ENCODE measurements at regions not wholly inside any gene's neighbourhood (a gene's known extent, or its start where the extent isn't known, plus 50 kb on each side); places are given as distances from the start of the nearest gene placed in this dataset.
"Not testable (repeated sequence)": the region's sequence is repeated elsewhere in the genome, so short reads cannot be mapped to it uniquely, and the experiment has no call there.

DNA sequence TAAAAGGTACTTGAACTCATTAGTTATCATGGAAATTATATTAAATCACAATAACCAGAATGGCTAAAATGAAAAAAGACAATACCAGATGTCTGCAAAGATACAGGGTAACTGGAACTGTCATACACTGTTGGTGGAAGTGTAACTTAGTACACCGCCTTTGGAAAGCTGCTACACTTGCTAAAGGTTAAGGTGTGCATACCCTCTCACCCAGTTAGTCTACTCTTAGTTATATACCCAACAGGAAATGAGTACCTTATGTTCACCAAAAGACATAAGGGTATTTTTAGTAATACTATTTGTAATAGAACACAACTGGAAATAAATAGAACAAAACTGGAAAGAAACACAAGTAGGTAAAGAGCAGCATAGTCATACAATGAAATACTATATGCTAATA lies 155.8 kb upstream of the THUMPD2 start:
- no peak overlapping the region for H3K4me3 Mint-ChIP-seq
- no peaks in the 10 kb centered on the region for H3K4me1 Mint-ChIP-seq
- ATAC-seq (no peak), DNase-seq (no peak)
- peaks cover 30% of the 10 kb centered on the region for H3K27me3 Mint-ChIP-seq
- no peak overlapping the region for H3K27ac Mint-ChIP-seq
- no peaks in the 10 kb centered on the region for H3K9me3 ChIP-seq (ENCODE audit: control insufficient read depth, low read length, poor library complexity, severe bottlenecking)
- H3K36me3 Mint-ChIP-seq (ENCODE audit: low read depth) = no peaks in the 10 kb centered on the region

DNA sequence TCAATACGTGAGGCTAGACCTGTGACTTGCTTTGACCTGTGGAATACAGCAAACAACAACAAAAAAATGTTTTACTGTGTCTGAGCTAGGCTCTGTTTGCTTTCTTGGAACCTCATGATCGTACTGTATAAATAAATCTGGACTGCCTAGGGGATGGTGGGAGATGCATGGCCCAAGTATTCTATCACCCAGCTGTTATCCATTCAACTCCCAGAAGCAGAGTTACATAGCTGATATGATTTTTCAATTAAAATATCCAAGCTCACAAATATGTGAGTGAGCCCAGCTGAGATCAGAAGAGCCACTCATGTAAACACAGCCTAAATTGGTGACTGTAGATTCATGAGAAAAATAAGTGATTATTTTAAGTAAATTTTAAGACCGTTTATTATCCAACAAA lies 154.1 kb upstream of the THUMPD2 start:
- Mint-ChIP-seq H3K36me3 (ENCODE audit: low read depth) (no peaks in the 10 kb centered on the region), H3K4me1 (no peaks in the 10 kb centered on the region), H3K27ac (no peak overlapping the region), H3K27me3 (peaks cover 40% of the 10 kb centered on the region), H3K4me3 (no peak overlapping the region)
- ATAC-seq = no peak
- DNase-seq = no peak
- H3K9me3 ChIP-seq (ENCODE audit: control insufficient read depth, low read length, poor library complexity, severe bottlenecking) = no peaks in the 10 kb centered on the region

DNA sequence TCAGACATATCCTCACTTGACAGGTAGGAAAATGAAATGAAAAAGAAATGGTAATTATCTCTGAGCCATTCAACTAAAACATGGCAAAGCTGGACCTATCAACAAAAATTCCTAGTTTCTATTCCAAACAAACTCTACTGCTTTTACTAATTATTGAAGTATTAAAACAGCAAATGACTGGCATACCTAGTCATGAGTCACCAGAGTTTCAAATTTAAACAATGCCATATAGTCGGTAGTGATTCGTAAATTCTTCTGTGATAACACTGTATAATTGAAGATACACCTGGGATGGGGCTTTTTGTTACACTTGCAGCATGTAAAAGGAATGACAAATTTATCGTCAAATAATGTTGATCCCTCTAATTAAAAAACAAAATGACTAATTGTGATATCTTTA lies 153.1 kb upstream of the THUMPD2 start:
- Mint-ChIP-seq H3K27ac (no peak overlapping the region), H3K36me3 (ENCODE audit: low read depth) (no peaks in the 10 kb centered on the region)
- no peaks in the 10 kb centered on the region for H3K9me3 ChIP-seq (ENCODE audit: control insufficient read depth, low read length, poor library complexity, severe bottlenecking)

DNA sequence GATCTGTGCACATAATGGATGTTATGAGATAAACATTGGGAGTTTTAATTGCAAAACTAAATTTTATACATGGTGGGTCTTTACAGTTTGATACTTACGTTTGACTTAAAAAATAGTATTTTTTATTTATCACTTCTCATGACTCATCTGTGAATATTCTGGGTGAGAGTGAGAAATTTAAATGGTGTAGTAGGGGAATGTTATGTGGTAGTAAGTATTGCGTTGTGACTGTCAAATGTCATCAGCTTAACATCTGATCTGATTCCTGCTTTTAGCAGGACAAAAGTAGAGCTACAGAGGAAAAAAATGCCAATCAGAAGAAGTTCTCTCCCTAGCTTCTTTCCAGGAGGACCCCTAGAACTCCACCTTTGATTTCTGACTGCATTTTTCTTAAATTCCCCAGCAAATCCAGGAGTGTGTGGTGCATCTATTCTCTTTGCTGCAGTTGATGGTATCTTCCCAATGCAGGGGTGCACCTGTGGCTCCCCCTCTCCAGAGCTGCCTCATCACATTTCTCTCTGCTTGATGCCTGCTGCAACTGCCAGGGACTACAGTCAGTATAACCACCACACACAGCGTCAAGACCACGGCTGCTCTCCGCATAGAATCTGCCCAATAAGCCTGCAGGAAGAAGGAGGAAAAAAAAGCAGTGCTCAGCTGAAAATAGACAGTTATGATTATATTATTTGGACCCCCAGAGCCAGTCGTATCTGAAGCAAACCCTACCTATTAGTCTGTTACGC lies 151.3 kb upstream of the THUMPD2 start:
- Mint-ChIP-seq H3K36me3 (ENCODE audit: low read depth) (no peaks in the 10 kb centered on the region), H3K27ac (no peak overlapping the region), H3K4me3 (no peak overlapping the region), H3K27me3 (peaks cover 64% of the 10 kb centered on the region), H3K4me1 (no peaks in the 10 kb centered on the region)
- no peak for ATAC-seq
- no peak for DNase-seq
- no peaks in the 10 kb centered on the region for H3K9me3 ChIP-seq (ENCODE audit: control insufficient read depth, low read length, poor library complexity, severe bottlenecking)

More for the DNA sequence above, 153.1 kb upstream of the THUMPD2 start:
- ATAC-seq (no peak), DNase-seq (no peak)
- no peaks in the 10 kb centered on the region for H3K4me1 Mint-ChIP-seq
- H3K4me3 Mint-ChIP-seq = no peak overlapping the region
- peaks cover 47% of the 10 kb centered on the region for H3K27me3 Mint-ChIP-seq

DNA sequence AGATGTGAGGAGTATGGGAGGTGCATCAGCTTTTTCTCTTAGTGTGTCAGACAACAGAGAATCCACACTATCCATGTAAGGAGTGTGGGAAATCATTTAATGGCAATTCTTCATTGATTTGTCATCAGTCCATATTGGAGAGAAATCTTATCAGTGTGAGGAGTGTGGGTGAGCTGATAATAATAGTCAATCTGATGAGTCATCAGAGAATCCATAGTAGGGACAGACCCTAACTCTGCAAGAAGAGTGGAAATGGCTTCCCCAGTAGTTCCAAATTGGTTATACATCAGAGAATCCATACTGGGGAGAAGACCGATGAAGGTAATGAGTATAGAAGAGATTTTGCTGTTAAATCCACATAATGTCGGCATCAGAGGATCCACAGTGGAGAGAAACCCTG lies 150.5 kb upstream of the THUMPD2 start:
- Mint-ChIP-seq H3K27ac (no peak overlapping the region), H3K4me3 (no peak overlapping the region), H3K27me3 (peaks cover 64% of the 10 kb centered on the region), H3K36me3 (ENCODE audit: low read depth) (no peaks in the 10 kb centered on the region), H3K4me1 (no peaks in the 10 kb centered on the region)
- ATAC-seq (no peak), DNase-seq (no peak)
- no peaks in the 10 kb centered on the region for H3K9me3 ChIP-seq (ENCODE audit: control insufficient read depth, low read length, poor library complexity, severe bottlenecking)

DNA sequence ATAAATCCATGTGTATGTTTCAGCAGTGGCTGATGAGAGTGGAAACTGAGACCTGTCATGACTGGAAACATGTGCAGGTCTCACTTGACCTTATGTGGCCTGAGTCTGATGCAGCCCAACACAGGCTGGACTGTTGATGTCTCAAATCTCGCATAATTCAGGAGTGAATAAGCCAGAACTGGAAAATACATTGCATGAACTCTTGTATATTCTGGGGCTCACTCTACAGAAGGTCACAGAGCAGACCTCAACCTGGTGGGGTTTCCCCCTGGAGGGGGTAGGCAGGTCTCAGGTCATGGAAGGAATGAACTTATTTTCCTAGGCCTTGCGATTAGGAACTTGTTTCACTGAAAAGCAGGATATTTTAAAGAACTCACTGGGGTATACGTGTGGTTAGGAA lies 146.3 kb upstream of the THUMPD2 start:
- Mint-ChIP-seq H3K27ac (no peak overlapping the region), H3K4me1 (no peaks in the 10 kb centered on the region), H3K36me3 (ENCODE audit: low read depth) (peaks cover 2% of the 10 kb centered on the region), H3K4me3 (no peak overlapping the region), H3K27me3 (peaks cover 70% of the 10 kb centered on the region)
- ATAC-seq (no peak), DNase-seq (no peak)
- no peaks in the 10 kb centered on the region for H3K9me3 ChIP-seq (ENCODE audit: control insufficient read depth, low read length, poor library complexity, severe bottlenecking)

DNA sequence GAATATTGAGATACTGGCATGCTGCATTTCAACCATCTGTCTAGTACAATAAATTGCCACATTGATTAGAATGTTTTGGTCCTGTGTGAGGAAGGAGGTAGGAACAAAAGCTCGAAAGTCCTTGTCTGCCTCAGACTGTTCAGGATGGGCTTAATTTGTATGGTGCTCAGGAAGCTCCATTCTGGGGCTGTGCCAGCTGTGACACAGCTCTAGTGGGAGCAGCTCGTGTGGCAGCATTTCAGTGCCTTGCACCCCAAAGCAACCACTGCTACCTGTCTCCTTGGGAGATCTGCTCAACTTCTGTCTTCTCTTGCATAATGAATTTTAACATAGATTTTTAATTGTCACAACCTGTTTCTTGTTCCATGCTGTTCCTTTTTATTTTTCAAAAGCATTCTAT lies 144.4 kb upstream of the THUMPD2 start:
- Mint-ChIP-seq H3K36me3 (ENCODE audit: low read depth) (peaks cover 2% of the 10 kb centered on the region), H3K4me1 (no peaks in the 10 kb centered on the region), H3K4me3 (no peak overlapping the region), H3K27me3 (peaks cover 69% of the 10 kb centered on the region), H3K27ac (no peak overlapping the region)
- DNase-seq (no peak), ATAC-seq (no peak)
- no peaks in the 10 kb centered on the region for H3K9me3 ChIP-seq (ENCODE audit: control insufficient read depth, low read length, poor library complexity, severe bottlenecking)

DNA sequence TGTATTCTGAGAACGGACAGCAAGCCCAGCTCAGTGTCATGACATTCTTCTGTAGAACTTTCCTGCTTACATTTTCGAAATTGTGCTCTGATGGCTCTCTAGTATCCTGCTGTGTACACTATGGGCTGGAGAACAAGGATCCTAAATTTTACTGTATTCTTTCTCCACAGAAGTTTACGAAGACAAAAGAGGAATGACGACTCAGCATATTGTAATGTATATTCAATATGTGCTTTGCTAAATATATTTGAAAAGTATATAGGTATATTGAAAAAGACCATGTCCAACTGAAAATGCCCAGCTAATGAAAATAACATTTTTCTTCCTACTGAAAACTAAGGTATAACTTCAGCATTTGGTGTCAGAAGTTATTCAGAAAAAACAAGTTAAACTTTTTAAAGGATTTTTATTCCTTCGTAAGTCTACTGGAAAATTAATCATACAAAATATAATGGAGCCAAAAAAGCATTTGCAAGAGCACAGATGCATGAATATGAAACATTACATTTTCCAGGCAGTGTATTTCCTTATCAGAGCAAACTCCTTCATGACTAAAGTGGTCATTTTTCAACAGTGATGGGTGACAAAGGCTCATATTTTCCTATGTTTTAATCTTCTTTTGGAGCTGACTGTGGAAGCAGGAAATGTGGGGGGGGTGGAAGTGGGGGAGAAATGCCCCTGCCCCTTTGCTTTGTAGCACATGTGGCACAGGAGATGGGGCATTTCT lies 143.8 kb upstream of the THUMPD2 start:
- Mint-ChIP-seq H3K4me1 (no peaks in the 10 kb centered on the region), H3K27me3 (peaks cover 70% of the 10 kb centered on the region), H3K4me3 (no peak overlapping the region), H3K36me3 (ENCODE audit: low read depth) (peaks cover 2% of the 10 kb centered on the region), H3K27ac (no peak overlapping the region)
- ATAC-seq (no peak), DNase-seq (no peak)
- no peaks in the 10 kb centered on the region for H3K9me3 ChIP-seq (ENCODE audit: control insufficient read depth, low read length, poor library complexity, severe bottlenecking)

DNA sequence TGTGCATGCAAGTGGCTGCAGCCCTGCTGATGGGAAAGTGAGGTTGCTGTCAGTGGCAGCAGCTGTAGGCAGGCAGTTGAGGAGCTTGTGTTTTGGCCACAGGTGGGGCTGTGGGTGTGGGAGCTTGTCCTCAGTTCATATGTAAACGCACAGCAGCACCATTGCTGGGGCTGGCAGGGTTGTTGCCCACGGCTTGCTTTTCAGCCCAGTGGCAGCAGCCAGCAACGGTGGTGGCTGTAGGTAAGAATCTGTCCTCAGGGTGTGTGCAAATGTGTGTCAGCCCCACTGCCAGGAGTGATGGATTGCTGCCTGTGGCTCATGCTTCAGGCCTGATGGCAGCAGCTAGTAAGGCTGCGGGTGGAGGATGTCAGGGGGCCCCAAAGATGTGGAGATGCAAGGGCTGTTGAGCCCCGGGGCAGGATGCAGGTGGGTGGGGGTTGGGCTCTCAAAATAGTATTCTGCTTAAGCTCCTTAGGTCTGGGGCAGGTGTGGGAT lies 141.3 kb upstream of the THUMPD2 start:
- H3K27me3 Mint-ChIP-seq = peaks cover 62% of the 10 kb centered on the region
- DNase-seq = no peak
- H3K9me3 ChIP-seq (ENCODE audit: control insufficient read depth, low read length, poor library complexity, severe bottlenecking) = no peaks in the 10 kb centered on the region
- no peak overlapping the region for H3K27ac Mint-ChIP-seq
- H3K36me3 Mint-ChIP-seq (ENCODE audit: low read depth) = peaks cover 2% of the 10 kb centered on the region
- H3K4me1 Mint-ChIP-seq = no peaks in the 10 kb centered on the region
- no peak for ATAC-seq
- no peak overlapping the region for H3K4me3 Mint-ChIP-seq

DNA sequence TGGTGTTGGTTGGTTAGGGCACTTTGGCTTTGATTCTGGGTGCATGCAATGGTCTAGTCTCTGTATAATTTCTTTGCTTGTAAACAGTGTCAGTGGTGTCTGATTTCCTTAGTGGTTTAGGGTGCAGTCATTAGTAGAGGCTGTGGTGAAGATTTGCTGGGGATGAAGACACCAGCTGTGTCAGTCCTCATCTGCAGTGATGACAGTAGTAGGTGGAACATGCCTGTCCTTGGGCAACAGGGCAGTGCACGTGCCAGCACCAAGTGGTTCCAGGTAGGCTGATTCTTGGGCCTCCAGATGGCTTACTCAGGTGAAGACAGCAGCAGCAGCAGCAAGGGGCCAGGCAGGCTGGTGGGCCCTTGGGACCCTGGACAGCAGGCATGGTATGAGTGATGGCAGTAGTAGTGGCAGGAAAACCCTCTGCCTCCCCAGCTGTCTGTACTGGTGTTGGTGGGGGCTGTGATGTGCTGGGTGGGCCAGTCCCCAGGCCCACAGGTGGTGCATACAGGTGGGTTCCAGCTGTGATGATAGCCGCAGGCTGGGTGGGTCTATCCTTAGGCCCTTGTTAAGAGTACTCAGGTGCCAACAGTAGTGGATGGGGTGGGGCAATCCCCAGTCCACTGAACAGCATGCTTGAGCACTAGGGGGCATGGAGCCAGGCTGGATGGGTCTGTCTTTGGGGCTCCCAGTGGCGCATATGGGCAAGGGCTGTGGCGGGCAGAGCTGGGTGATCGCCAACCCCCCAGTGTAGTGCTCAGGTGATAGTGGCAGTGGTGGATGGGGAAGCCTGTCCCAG lies 140.7 kb upstream of the THUMPD2 start:
- ATAC-seq (no peak), DNase-seq (no peak)
- Mint-ChIP-seq H3K36me3 (ENCODE audit: low read depth) (peaks cover 2% of the 10 kb centered on the region), H3K27me3 (peaks cover 62% of the 10 kb centered on the region), H3K27ac (no peak overlapping the region), H3K4me1 (no peaks in the 10 kb centered on the region), H3K4me3 (no peak overlapping the region)
- H3K9me3 ChIP-seq (ENCODE audit: control insufficient read depth, low read length, poor library complexity, severe bottlenecking) = no peaks in the 10 kb centered on the region

DNA sequence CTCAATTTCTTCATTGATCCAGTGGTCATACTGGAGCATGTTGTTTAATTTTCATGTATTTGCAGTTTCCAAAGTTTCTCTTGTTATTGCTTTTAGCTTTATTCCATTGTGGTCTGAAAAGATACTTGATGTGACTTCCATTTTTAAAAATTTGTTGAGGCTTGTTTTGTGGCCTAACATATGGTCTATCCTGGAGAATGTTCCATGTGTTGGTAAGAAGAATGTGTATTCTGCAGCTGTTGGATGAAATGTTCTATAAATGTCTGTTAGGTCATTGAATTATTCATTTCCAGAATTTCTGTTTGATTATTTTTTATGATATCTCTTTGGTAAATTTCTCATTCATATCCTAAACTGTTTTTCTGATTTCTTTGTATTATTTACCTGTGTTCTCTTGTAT lies 139.8 kb upstream of the THUMPD2 start:
- peaks cover 59% of the 10 kb centered on the region for H3K27me3 Mint-ChIP-seq
- no peak overlapping the region for H3K4me3 Mint-ChIP-seq
- H3K27ac Mint-ChIP-seq = no peak overlapping the region
- H3K9me3 ChIP-seq (ENCODE audit: control insufficient read depth, low read length, poor library complexity, severe bottlenecking) = no peaks in the 10 kb centered on the region
- ATAC-seq (no peak), DNase-seq (no peak)
- H3K4me1 Mint-ChIP-seq = no peaks in the 10 kb centered on the region
- H3K36me3 Mint-ChIP-seq (ENCODE audit: low read depth) = peaks cover 2% of the 10 kb centered on the region

DNA sequence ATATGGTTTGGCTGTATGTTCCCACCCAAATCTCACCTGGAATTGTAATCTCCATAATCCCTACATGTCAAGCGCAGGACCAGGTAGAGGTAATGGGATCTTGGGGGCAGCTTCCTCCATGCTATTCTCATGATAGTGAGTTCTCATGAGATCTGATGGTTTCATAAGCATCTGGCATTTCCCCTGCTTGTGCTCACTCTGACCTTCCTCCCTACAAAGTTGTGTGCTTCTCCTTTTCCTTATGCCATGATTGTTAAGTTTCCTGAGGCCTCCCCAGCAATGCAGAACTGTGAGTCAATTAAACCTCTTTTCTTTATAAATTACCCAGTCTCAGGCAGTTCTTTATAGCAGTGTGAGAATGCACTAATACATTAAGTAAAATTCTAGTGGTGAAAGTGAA lies 138.3 kb upstream of the THUMPD2 start:
- peaks cover 54% of the 10 kb centered on the region for H3K27me3 Mint-ChIP-seq
- H3K36me3 Mint-ChIP-seq (ENCODE audit: low read depth); H3K9me3 ChIP-seq (ENCODE audit: control insufficient read depth, low read length, poor library complexity, severe bottlenecking); H3K27ac Mint-ChIP-seq; H3K4me3 Mint-ChIP-seq; H3K4me1 Mint-ChIP-seq; DNase-seq; ATAC-seq: not testable (repeated sequence)

DNA sequence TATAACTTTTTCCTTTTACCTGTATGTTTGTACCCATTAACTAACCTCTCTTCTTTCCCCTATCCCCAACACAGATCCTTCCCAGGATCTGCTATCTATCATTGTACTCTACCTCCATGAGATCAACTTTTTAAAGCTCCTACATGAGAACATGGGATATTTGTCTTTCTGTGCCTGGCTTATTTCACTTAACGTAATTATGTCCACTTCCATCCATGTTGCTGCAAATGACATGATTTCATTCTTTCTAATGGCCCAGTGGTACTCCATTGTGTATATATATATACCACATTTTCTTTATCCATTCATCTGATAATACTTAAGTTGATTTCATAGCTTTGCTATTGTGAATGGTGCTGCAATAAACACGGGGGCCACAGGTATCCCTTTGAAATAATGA lies 135.9 kb upstream of the THUMPD2 start:
- no peak for DNase-seq
- ATAC-seq = no peak
- Mint-ChIP-seq H3K27ac (no peak overlapping the region), H3K4me3 (no peak overlapping the region), H3K27me3 (peaks cover 46% of the 10 kb centered on the region), H3K36me3 (ENCODE audit: low read depth) (no peaks in the 10 kb centered on the region), H3K4me1 (no peaks in the 10 kb centered on the region)
- no peaks in the 10 kb centered on the region for H3K9me3 ChIP-seq (ENCODE audit: control insufficient read depth, low read length, poor library complexity, severe bottlenecking)

All from T-helper 17 cell (primary cell).